ENCODE measurements at regions not wholly inside any gene's neighbourhood (a gene's known extent, or its start where the extent isn't known, plus 50 kb on each side); places are given as distances from the start of the nearest gene placed in this dataset.

DNA sequence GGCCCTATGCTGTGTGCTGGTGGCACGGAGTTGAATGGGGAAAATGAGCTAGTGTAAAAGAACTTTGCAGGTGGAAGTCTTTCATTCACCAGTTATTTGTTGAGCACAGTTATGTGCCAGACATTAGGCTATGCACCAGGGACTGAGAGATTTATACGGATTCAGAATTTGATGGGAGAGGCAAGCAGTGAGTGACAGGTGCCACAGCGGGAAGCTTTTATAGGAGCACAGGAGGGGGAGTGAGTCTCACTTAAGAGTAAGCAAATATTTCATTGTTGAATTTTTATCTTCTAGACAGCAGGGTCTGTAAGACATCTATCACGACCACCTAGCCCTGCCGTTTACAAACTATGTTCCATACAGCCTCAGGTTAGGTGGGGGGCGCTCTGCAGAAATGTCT lies 320.6 kb downstream of the SNAPC1 start:
- TF ChIP-seq POLR2A (IDR thresholded peaks at IDR 0.05; ENCODE audit: low read depth, low read length) (no peak), POU2F2 (IDR thresholded peaks at IDR 0.05; ENCODE audit: low read depth, low read length) (no peak), POLR2AphosphoS5 (IDR thresholded peaks at IDR 0.05; ENCODE audit: low read depth, low read length) (no peak), PAX5 (IDR thresholded peaks at IDR 0.05; ENCODE audit: insufficient read depth, low read length, severe bottlenecking) (no peak), TAF1 (IDR thresholded peaks at IDR 0.05; ENCODE audit: low read depth, low read length) (no peak)

Data from GM12891 (cell line).